GM12878 (cell line): ENCODE measurements at regions not wholly inside any gene's neighbourhood (a gene's known extent, or its start where the extent isn't known, plus 50 kb on each side); places are given as distances from the start of the nearest gene placed in this dataset.

ENCODE experiments used
- ATAC-seq: fragments of 200-7000 bp; cut with Tn5 transposase; 3 replicates; pipeline ENCODE4 v1.9.1; 2020; ENCODE audit warnings: mild to moderate bottlenecking, moderate library complexity
- BruUV-seq: library from RNA; stranded (reverse); fragments of 400-500 nt; replicated peaks from 2 replicates; lab custom pipeline; 2021; lab: Mats Ljungman, UMichigan
- CTCF ChIA-PET: fragments of 300-600 bp; sonication (Branson Sonifier 250); formaldehyde crosslinking; extraction: SDS; loops from one replicate; lab custom pipeline; 2021; ENCODE audit warnings: inconsistent platforms; lab: Yijun Ruan, JAX
- POLR2A ChIA-PET: fragments of 350-600 bp; formaldehyde crosslinking; extraction: SDS; loops from one replicate; lab custom pipeline; 2021; ENCODE audit warnings: inconsistent platforms; lab: Charles Lee
- RAD21 ChIA-PET: fragments of 300-600 bp; sonication (Branson Sonifier 250); formaldehyde crosslinking; loops from one replicate; lab custom pipeline; 2023; ENCODE audit warnings: antibody characterized with exemption; ENCODE audit not compliant: unreplicated experiment; lab: Charles Lee
- SMC1A ChIA-PET: fragments of 300-600 bp; sonication (Branson Sonifier 250); formaldehyde crosslinking; loops from one replicate; lab custom pipeline; 2023; ENCODE audit not compliant: unreplicated experiment, uncharacterized antibody; lab: Charles Lee
- DNase-seq: peaks from one replicate; pipeline ENCODE4 v3.0.0-alpha.2; 2011; ENCODE audit warnings: low read depth, low spot score
- FAIRE-seq: peaks from 3 replicates; lab custom pipeline; 2011; peaks lifted over from hg19 to GRCh38; lab: Jason Lieb, UNC
- H2AFZ ChIP-seq: 2 replicates; pipeline ENCODE4 v1.6.0; 2011; ENCODE audit warnings: low read depth, low read length, control low read depth; ENCODE audit not compliant: control insufficient read depth
- H3K27ac ChIP-seq: 2 replicates; pipeline ENCODE4 v1.5.1; 2011; ENCODE audit warnings: control low read depth; ENCODE audit not compliant: control insufficient read depth, insufficient read depth
- H3K27me3 ChIP-seq, 2 experiments: replicated peaks in 1 of 2; 2 replicates each; pipeline versions ENCODE4 v1.6.0 to v1.6.1; 2011; ENCODE audit warnings: low read length in 1 of 2; ENCODE audit not compliant: control insufficient read depth in 2 of 2, insufficient read depth in 2 of 2
- H3K36me3 ChIP-seq, 2 experiments: 2 replicates each; pipeline ENCODE4 v1.5.1; 2011; ENCODE audit warnings: low read length in 1 of 2; ENCODE audit not compliant: control insufficient read depth in 2 of 2, insufficient read depth in 2 of 2
- H3K4me1 ChIP-seq: 2 replicates; pipeline ENCODE4 v1.6.1; 2011; ENCODE audit warnings: mild to moderate bottlenecking, low read length, moderate library complexity, mixed read lengths; ENCODE audit not compliant: control insufficient read depth, insufficient read depth
- H3K4me2 ChIP-seq: 2 replicates; pipeline ENCODE4 v1.6.0; 2011; ENCODE audit warnings: control low read depth; ENCODE audit not compliant: control insufficient read depth, insufficient read depth
- H3K4me3 ChIP-seq: fragments of 200-600 bp; sonication (generic); 2 replicates; pipeline ENCODE4 v1.5.1; 2016
- H3K79me2 ChIP-seq: 2 replicates; pipeline ENCODE4 v1.6.0; 2011; ENCODE audit warnings: low read length; ENCODE audit not compliant: control insufficient read depth, insufficient read depth
- H3K9ac ChIP-seq: 2 replicates; pipeline ENCODE4 v1.8.0; 2011; ENCODE audit warnings: low read length, control low read depth, mixed read lengths; ENCODE audit not compliant: control insufficient read depth, insufficient read depth
- H3K9me3 ChIP-seq: replicated peaks from 3 replicates; pipeline ENCODE4 v1.5.1; 2011; ENCODE audit warnings: mild to moderate bottlenecking, low read length; ENCODE audit not compliant: control insufficient read depth, insufficient read depth
- H4K20me1 ChIP-seq: 2 replicates; pipeline ENCODE4 v1.6.0; 2011; ENCODE audit not compliant: control insufficient read depth, insufficient read depth
- ASH2L ChIP-seq: fragments of 300-600, 200-600 bp; sonication (generic); IDR thresholded peaks from 2 replicates; pipeline ENCODE4 v1.6.1; 2017; ENCODE audit warnings: low read depth, mild to moderate bottlenecking, borderline replicate concordance
- BRCA1 ChIP-seq: IDR thresholded peaks from 2 replicates; pipeline ENCODE4 v1.6.1; 2011; ENCODE audit warnings: low read depth, low read length, improper control_type of control experiment
- CBX3 ChIP-seq: fragments of 200-600 bp; sonication (generic); IDR thresholded peaks from 2 replicates; pipeline ENCODE4 v1.6.1; 2016; ENCODE audit warnings: low read depth, borderline replicate concordance
- CREM ChIP-seq: IDR thresholded peaks from 2 replicates; pipeline ENCODE4 v1.6.1; 2014; ENCODE audit warnings: antibody characterized with exemption, low read depth
- EZH2 ChIP-seq: IDR thresholded peaks from 2 replicates; pipeline ENCODE4 v1.6.1; 2012; ENCODE audit warnings: low read depth, mild to moderate bottlenecking, control low read depth, inconsistent platforms, low read length, borderline replicate concordance; ENCODE audit not compliant: control insufficient read depth
- IKZF2 ChIP-seq, 2 experiments: fragments of 450-650 bp; IDR thresholded peaks; 2 replicates each; pipeline ENCODE4 v1.6.1; 2017; ENCODE audit warnings: mild to moderate bottlenecking in 2 of 2, moderate library complexity in 2 of 2
- KDM1A ChIP-seq: fragments of 200-600 bp; sonication (generic); IDR thresholded peaks from 2 replicates; pipeline ENCODE4 v1.6.1; 2016; ENCODE audit warnings: borderline replicate concordance
- MTA2 ChIP-seq: fragments of 450-650 bp; IDR thresholded peaks from 2 replicates; pipeline ENCODE4 v1.6.1; 2016; ENCODE audit warnings: low read depth, mild to moderate bottlenecking, moderate library complexity
- PAX8 ChIP-seq: fragments of 450-650 bp; IDR thresholded peaks from 2 replicates; pipeline ENCODE4 v1.6.1; 2017; ENCODE audit warnings: mild to moderate bottlenecking, moderate library complexity
- SIN3A ChIP-seq: IDR thresholded peaks from 2 replicates; pipeline ENCODE4 v1.6.1; 2012; ENCODE audit warnings: low read depth, low read length, improper control_type of control experiment
- ZNF217 ChIP-seq: fragments of 450-650 bp; IDR thresholded peaks from 2 replicates; pipeline ENCODE4 v1.6.1; 2017; ENCODE audit warnings: antibody characterized with exemption, mild to moderate bottlenecking
- ZZZ3 ChIP-seq: IDR thresholded peaks from 2 replicates; pipeline ENCODE4 v1.6.1; 2011; ENCODE audit warnings: low read depth; ENCODE audit not compliant: control insufficient read depth, insufficient read length
- WGBS: methylation state at CpG from one replicate; pipeline ENCODE4 v1.1.6; 2016; ENCODE audit warnings: low lambda C conversion rate; ENCODE audit not compliant: insufficient replicate concordance, insufficient coverage; ENCODE audit errors: missing lambda C conversion rate; 5-methylcytosine and 5-hydroxymethylcytosine counted together
- in situ Hi-C: fragments of 300-500 bp; cut with MboI; formaldehyde crosslinking; loops from 9 replicates; pipeline ENCODE4 v1.14.3; 2018; ENCODE audit warnings: mixed read lengths
- intact Hi-C: fragments of 100-400 bp; cut with micrococcal nuclease; formaldehyde crosslinking; loops from one replicate; pipeline ENCODE4 v1.14.2; 2022; ENCODE audit not compliant: unreplicated experiment
- TF ChIP-seq, protein P1 (sequence below): IDR thresholded peaks from 2 replicates; pipeline ENCODE4 v1.6.1; 2012; ENCODE audit warnings: improper control_type of control experiment, low read depth, low read length; ENCODE audit not compliant: insufficient replicate concordance
- TF ChIP-seq, protein P2 (sequence below): IDR thresholded peaks from 2 replicates; pipeline ENCODE4 v1.6.1; 2012; ENCODE audit warnings: mild to moderate bottlenecking, low read depth, low read length

DNA sequence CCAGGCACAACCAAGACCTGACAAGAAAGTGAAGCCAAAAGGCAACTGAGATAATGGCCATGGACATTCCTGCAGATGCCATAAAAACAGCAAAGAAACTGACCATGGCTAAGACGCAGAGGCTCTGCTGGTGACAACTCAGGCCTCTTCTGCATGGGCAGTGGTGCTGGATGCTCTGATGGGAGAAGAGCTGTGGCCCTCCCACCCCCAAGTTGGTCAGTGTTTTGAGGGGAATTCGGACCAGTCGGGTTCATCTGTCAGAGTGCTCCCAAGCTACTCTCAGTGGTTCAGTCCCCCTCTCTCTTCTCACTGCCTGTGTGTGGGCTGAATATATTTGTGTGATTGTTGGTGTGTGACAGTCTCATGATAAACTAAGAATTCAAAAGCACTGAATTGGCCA is 79.0 kb upstream of the GPR26 start:
- H3K79me2 ChIP-seq, result no peaks in the 10 kb centered on the region
- ChIA-PET CTCF (interaction anchor here (0.6 to 1.4 kb wide), 5 partner anchors 14 to 832 kb away, joined by 3 to 6 read pairs (median 3); no protein-coding TSS in a partner anchor), POLR2A (no interaction called here), RAD21 (no interaction called here), SMC1A (interaction anchor here (1.0 to 1.7 kb wide), 2 partner anchors 255 to 380 kb away, joined by 3 to 4 read pairs; no protein-coding TSS in a partner anchor)
- no peak for DNase-seq
- H3K27me3 ChIP-seq, result peaks cover 3 to 7% of the 10 kb centered on the region in 2 experiments; a peak in 2 of 4 replicates
- no peak overlapping the region for H3K27ac ChIP-seq
- FAIRE-seq, result no peak
- TF ChIP-seq SIN3A, result no peak
- no peak for TF ChIP-seq CBX3
- no peak for TF ChIP-seq EZH2
- no peak for TF ChIP-seq CREM
- TF ChIP-seq, protein P1, sequence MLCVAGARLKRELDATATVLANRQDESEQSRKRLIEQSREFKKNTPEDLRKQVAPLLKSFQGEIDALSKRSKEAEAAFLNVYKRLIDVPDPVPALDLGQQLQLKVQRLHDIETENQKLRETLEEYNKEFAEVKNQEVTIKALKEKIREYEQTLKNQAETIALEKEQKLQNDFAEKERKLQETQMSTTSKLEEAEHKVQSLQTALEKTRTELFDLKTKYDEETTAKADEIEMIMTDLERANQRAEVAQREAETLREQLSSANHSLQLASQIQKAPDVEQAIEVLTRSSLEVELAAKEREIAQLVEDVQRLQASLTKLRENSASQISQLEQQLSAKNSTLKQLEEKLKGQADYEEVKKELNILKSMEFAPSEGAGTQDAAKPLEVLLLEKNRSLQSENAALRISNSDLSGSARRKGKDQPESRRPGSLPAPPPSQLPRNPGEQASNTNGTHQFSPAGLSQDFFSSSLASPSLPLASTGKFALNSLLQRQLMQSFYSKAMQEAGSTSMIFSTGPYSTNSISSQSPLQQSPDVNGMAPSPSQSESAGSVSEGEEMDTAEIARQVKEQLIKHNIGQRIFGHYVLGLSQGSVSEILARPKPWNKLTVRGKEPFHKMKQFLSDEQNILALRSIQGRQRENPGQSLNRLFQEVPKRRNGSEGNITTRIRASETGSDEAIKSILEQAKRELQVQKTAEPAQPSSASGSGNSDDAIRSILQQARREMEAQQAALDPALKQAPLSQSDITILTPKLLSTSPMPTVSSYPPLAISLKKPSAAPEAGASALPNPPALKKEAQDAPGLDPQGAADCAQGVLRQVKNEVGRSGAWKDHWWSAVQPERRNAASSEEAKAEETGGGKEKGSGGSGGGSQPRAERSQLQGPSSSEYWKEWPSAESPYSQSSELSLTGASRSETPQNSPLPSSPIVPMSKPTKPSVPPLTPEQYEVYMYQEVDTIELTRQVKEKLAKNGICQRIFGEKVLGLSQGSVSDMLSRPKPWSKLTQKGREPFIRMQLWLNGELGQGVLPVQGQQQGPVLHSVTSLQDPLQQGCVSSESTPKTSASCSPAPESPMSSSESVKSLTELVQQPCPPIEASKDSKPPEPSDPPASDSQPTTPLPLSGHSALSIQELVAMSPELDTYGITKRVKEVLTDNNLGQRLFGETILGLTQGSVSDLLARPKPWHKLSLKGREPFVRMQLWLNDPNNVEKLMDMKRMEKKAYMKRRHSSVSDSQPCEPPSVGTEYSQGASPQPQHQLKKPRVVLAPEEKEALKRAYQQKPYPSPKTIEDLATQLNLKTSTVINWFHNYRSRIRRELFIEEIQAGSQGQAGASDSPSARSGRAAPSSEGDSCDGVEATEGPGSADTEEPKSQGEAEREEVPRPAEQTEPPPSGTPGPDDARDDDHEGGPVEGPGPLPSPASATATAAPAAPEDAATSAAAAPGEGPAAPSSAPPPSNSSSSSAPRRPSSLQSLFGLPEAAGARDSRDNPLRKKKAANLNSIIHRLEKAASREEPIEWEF, result no peak
- no peak for TF ChIP-seq ASH2L
- TF ChIP-seq, protein P2, sequence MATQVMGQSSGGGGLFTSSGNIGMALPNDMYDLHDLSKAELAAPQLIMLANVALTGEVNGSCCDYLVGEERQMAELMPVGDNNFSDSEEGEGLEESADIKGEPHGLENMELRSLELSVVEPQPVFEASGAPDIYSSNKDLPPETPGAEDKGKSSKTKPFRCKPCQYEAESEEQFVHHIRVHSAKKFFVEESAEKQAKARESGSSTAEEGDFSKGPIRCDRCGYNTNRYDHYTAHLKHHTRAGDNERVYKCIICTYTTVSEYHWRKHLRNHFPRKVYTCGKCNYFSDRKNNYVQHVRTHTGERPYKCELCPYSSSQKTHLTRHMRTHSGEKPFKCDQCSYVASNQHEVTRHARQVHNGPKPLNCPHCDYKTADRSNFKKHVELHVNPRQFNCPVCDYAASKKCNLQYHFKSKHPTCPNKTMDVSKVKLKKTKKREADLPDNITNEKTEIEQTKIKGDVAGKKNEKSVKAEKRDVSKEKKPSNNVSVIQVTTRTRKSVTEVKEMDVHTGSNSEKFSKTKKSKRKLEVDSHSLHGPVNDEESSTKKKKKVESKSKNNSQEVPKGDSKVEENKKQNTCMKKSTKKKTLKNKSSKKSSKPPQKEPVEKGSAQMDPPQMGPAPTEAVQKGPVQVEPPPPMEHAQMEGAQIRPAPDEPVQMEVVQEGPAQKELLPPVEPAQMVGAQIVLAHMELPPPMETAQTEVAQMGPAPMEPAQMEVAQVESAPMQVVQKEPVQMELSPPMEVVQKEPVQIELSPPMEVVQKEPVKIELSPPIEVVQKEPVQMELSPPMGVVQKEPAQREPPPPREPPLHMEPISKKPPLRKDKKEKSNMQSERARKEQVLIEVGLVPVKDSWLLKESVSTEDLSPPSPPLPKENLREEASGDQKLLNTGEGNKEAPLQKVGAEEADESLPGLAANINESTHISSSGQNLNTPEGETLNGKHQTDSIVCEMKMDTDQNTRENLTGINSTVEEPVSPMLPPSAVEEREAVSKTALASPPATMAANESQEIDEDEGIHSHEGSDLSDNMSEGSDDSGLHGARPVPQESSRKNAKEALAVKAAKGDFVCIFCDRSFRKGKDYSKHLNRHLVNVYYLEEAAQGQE, result no peak
- no peak for TF ChIP-seq BRCA1
- no peak for TF ChIP-seq MTA2
- TF ChIP-seq KDM1A, result no peak
- no peak for TF ChIP-seq IKZF2 (IDR thresholded peaks at IDR 0.05)
- TF ChIP-seq ZZZ3, result no peak
- TF ChIP-seq ZNF217, result no peak
- TF ChIP-seq PAX8, result no peak
- BruUV-seq, result no TSS peak
- ATAC-seq, result no peak
- no peak overlapping the region for H3K9ac ChIP-seq
- no peak overlapping the region for H3K4me3 ChIP-seq
- WGBS, result 10% methylated on average over 3 of the region's 3 CpGs
- intact Hi-C loops (loop anchor here (10.0 kb wide), 1 partner anchor 308 kb away; the partner anchor contains the start of gene CPXM2), in situ Hi-C loops (loop anchor here (10.0 kb wide), 1 partner anchor 798 kb away; no protein-coding TSS in a partner anchor)
- H2AFZ ChIP-seq, result no peak overlapping the region
- no peaks in the 10 kb centered on the region for H4K20me1 ChIP-seq
- H3K36me3 ChIP-seq, result no peaks in the 10 kb centered on the region
- H3K4me1 ChIP-seq, result no peaks in the 10 kb centered on the region
- H3K9me3 ChIP-seq, result no peaks in the 10 kb centered on the region
- no peak overlapping the region for H3K4me2 ChIP-seq
